Hematopoietic multipotent progenitor cell treated with erythropoietin and hydrocortisone succinate and interleukin-3 and kit ligand, for 4 days (in vitro differentiated cells): ENCODE measurements at regions not wholly inside any gene's neighbourhood (a gene's known extent, or its start where the extent isn't known, plus 50 kb on each side); places are given as distances from the start of the nearest gene placed in this dataset.
"Not testable (repeated sequence)": the region's sequence is repeated elsewhere in the genome, so short reads cannot be mapped to it uniquely, and the experiment has no call there.

Experiments
- DNase-seq: peaks from one replicate; pipeline ENCODE4 v3.0.0-alpha.2; 2015

DNA sequence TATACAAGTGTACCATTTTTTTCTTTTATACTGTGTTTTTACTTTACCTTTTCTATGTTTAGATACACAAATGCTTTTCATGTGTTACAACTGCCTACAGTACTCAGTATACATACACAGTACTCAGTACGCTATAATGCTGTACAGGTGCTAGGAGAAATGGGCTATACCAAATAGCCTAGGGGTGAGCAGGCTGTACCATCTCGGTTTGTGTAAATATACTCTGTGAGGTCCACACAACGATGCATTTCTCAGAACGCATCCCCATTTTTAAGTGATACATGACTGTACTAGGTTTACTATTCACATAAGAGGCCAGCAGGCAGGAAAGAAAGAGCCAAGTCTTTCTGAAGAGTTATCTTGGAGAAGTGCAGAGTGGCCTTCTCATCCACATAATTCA lies 426.4 kb upstream of the MTPN start:
- DNase-seq = no peak

DNA sequence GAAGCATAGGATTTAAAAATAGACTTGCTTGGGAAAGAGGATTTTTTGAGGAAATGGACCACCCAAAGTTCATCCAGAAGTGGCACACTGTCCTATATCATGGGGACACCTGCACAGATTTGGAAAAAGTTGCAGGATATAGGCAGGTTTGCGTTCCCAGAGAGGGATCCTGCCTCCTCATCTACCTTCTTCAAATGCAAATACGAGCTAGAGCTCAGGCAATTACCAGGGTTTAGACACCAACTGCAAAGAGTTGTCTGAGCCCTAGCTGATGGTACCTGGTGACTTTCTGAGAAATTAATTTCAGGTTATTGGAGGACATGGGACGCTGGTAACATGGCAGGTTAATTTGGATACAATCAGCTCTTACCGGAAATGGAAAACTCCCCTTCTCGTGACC lies 423.7 kb upstream of the MTPN start:
- no peak for DNase-seq

DNA sequence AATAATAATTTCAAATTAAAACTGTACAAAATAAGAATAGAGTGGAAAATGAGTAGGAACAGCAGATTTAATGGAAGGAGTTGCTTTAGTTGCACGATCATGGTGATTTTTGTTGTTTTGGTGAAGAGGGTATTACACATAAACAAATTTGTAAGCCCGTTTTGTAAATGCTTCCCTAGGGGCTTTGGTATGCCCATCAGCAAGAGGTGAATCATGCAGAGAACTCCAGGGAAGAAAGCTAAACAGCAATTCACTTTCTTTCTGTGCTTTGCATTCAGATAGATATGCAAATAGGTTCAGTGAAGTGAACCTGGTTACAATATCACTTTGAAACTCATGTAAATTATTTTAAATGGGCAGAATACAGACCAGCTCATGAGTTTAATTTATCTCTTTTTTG lies 422.2 kb upstream of the MTPN start:
- no peak for DNase-seq

DNA sequence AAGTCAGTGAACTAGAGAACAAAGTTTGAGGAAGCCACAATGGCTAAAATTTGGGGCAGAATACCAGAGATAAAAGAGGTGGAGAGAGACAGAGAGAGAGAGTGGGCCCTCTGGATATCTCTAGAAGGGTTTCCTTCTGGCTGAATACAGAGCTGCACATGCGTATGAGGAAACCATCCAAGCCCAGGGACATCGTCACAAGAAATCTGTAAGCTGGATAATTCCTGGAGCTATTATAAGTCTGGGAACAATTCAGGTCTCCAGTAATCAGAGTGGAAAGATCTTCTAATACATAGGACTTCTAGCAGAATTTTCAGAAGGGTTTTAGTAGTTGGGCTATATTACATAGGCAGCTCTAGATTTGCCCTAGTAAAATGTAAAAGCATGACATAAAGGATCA lies 415.7 kb upstream of the MTPN start:
- no peak for DNase-seq

DNA sequence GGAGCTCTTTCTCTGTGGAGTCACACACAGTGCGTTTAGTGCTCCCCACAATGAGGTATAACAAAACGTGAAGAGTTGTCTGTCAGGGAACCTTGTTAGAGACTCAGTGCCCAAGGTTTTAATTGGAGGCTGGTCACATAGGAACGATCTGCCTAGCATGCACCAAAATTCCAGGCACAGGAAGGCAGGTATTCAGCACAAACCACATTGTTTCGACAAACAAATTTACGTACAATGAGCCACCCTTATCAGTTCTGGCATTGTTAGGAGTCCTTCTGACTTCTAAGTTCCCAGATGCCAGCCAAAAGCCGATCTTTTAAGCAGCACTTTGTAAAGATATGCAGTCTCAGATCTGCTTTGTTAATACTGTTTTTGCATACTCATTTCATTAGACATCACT lies 414.2 kb upstream of the MTPN start:
- DNase-seq = no peak

DNA sequence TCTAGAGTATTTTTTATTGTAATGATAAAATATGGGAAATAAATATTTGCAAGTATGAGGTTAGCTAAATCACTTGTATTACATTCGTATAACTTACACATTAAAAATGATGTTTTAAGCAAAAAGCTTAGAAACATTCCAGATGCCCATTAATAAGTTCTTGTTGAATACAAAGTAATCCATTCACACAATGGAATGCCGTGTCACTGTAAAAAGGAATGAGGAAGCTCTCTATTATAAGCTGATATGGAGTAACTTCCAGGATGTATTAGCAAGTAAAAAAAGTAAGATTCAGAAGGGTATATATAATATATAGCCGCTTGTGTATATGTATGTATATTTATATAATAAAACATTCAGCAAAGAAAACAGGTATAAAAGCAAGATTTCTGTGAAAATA lies 412.8 kb upstream of the MTPN start:
- no peak for DNase-seq

DNA sequence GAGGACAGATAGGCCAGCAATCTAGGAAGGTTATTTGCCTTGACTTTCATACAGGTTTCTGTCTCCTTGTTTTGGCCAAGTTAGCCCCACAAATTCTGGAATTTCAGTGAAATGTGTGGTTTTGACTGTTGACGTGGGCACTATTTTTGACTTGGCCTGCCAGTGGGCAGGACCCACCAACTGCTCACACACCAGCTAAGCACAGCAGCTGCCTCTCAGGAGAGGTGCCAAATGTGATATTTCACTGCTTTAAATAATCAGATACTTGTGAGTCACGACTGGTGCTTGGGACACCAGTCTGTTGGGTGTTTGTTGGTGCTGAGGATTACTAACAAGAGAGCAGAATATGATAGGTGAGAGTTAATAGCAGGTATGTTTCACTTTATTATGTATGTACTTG lies 409.7 kb upstream of the MTPN start:
- no peak for DNase-seq

DNA sequence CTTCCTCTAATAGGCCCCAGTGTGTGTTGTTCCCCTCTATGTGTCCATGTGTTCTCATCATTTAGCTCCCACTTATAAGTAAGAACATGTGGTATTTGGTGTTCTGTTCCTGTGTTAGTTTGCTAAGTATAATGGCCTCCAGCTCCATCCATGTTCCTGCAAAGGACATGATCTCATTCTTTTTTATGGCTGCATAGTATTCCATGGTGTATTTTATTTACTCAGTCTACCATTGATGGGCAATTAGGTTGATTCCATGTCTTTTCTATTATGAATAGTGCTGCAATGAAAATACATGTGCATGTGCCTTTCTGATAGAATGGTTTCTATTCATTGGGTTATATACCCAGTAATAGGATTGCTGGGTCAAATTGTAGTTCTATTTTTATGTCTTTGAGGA lies 394.2 kb upstream of the MTPN start:
- not testable (repeated sequence) for DNase-seq

DNA sequence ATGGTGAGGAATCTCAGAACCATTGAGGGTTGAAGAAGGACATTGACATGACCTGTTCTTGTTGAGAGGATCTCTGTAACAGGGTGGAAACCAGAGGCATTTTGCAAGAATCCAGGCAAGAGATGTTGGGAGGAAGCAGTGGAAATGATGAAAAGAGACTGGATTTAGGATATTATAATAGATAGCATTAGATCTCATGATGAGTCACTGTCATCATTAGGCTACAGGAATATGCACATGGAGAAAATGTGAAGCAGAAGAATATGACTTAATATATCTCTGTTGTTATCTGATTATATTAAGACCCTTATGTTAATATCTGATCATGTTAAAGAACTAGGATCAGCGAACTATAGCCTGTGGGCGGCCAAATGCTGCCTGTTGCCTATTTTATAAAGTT lies 393.0 kb upstream of the MTPN start:
- DNase-seq = no peak

DNA sequence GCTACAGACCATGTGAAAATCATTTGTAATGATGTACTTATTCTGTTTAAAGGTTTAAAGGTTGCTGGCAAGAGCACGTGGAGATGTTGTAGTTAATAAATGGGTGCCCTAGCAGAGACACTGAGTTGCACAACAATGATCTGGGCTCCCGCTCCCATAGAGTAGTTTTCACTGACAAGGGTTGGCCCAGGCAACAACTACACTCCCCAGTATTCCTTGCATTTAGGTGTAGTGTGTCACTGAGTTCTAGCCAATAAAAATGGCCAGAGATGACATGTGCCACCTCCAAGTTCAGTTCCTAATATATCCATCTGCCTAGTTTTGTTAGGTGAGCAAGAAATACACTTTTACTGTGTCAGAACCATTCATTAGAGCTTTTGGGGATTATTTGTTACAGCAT lies 392.1 kb upstream of the MTPN start:
- no peak for DNase-seq

DNA sequence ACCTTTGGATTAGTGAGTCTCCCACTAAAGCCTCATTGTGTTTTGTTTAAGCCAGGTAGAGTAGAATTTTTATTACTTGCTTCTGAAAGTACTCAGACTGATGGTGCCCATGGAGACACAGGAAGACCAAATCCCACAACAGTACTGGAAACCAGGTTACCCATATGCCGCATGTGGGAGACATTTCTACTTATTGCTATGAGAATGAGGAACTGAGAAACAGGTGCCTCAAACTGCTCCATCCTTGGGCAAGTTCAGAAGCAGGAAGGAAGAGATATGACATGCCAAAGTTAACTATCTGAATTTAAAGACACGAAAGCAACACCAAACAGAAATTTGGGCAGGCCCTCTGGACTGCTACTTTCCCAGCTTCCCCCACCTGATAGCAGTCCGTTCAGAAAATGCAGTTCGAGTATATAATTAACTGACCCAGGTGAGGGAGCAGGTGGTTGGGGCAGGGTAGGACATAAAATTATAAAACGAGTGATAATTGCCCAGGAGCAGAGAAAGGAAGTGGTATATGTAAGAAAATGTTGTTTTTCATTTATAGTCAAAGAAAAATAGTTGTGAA lies 382.3 kb upstream of the MTPN start:
- DNase-seq = no peak

DNA sequence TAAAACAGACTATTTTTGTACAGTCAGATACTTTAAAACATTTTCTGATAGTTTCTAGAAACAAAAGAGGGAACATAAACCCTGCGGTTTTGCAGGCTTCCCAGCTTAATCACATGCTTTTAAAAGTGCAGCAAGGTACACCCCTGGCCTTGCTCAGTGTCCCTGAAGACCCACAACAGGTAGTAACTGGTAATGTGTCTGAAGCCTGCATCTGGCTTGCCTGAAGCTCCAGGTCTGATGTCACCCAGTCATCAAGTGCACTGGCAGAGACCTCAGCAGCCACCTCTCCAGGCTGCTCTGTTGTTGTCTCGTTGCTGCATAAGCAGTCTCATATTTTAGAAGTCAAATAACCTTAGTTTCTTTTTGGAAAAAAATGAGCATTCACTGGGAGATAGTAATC lies 376.1 kb upstream of the MTPN start:
- DNase-seq = no peak

DNA sequence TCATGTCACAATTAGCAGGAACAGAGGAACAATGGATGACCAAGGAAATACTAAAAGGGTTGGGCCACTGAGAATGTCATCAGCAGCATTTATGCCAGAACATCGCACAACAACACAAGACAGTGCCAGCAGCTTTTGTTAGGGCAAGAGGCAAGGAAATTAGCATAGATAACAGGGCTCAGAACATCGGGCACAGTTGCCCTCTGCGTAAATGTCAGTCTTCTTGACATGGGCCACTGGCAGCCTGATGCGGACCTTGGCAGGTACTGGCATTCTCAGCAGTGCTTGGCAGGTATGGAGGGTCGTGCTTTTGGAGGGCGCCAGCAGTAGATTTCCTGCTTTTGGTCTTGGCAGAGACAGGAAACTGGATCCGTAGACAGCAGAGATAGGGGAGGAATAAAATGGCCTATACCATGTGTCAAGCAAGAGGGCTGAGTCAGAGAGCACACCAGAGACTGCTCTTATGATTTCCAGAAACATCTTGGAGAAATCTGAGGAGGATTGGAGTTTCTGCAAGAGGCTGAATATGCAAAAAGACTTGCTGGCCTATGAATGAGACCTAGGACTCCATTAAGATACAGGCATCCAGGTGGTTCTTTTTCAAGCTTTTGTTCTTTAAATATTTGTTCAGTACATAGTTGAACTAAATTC lies 371.5 kb upstream of the MTPN start:
- no peak for DNase-seq

DNA sequence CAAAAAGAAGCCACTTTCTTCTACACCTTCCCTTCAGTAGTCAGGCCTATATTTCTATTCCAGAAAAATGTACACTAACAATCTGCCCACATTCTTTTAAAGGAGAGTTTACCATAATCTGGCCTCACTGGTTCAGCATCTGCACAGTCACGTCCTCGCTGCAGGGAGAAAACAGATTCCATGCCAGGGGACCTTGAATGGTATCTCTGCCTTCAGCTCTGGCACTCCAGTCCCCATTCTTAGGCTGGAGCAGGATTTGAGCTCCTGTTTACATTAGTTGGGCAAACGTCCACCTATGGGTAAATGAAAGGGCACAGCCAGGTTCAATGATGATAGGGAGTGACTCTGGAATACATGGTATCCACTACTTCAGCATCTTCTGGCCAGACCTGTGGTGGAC lies 371.0 kb upstream of the MTPN start:
- no peak for DNase-seq

DNA sequence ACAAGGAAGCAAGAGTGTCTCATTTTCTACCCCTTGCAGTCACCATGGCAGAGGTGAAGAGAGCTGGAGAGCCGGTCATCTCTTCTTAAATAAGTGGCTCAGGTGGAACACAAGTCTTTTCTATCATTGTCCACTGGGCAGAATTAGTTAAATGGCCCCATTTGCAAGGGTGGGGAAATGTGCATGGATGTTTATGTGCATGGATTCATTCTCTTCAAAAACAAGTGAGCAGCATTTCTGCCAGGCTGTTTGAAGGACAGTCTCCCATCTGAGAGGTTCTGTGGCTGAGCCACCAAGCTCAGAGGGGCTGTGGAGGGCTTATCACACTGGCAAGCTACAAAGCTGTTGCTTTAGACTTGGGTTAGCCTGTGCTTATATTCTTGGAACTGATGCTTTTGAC lies 370.3 kb upstream of the MTPN start:
- DNase-seq = no peak

DNA sequence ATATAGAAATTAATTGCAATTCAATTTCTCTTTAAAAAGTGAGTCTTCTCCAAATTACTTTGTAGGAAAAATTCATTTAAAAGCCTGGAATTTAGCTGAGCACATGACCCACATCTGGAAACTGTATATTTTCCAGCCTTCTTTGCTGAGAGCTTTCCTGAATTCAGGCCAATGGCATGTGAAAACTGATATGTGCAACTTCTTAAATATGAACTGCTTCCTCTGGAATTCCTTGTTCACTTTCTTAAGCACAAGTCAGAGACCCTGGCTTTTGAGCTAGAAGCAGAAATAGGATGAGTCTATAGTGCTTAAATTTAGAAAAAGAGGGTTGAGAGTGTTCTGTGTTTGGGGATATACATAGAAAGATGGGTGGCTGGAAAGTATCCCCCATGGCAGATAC lies 365.1 kb upstream of the MTPN start:
- DNase-seq = no peak

DNA sequence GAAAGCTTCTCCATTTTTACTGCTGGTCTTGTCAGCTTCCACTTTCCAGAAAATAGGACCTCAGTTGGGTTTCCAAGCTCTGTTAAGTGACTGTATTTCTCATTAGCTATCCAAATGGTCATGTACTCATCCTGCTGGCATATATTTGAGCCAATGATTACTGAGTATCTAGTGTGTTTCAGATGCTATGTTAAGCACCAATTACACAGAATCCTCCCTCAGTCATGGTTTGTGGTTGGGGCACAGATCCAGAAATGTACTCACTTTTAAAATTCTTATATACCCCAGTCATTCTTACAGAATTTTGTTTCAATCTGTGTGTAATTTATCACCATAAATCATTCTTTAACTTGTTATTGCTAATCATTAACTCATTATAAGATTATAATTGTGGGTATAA lies 362.3 kb upstream of the MTPN start:
- DNase-seq = no peak

DNA sequence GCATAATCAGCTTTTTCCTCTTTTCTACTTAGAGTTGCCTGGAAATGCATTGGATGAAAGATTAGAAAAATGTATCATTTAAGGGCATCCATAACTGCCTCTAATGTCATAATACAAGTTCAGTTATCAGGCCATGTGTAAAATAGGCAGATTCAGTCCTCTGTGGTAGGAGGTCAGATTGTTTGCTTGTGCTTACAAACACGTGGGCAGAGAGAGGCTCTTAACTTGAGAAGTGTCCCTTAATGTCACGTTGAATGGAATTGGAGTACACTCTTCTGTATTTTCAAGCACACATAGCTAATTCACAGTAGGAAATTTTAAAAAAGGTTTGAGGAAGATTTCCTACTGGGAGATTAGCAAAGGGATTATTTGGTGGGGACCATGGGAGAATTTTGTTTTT lies 359.8 kb upstream of the MTPN start:
- no peak for DNase-seq

DNA sequence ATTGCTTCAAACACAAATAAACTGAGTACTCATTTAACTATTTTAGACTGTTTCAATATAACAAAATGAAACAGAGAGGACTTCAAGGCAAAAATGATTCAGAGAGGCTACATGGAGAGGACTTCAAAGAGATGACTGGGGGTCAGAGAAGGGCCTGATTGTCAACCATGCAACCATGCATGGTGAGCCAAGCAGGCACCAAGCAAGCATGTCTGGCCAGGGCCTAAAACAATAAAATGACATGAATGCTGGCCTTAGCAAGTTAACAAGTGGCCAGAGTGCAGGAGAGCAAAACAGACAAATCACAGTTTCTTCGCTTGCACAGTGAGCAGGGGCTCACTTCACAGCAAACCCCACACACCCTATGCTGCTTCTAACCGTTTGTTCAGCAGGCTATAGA lies 356.5 kb upstream of the MTPN start:
- DNase-seq = no peak

DNA sequence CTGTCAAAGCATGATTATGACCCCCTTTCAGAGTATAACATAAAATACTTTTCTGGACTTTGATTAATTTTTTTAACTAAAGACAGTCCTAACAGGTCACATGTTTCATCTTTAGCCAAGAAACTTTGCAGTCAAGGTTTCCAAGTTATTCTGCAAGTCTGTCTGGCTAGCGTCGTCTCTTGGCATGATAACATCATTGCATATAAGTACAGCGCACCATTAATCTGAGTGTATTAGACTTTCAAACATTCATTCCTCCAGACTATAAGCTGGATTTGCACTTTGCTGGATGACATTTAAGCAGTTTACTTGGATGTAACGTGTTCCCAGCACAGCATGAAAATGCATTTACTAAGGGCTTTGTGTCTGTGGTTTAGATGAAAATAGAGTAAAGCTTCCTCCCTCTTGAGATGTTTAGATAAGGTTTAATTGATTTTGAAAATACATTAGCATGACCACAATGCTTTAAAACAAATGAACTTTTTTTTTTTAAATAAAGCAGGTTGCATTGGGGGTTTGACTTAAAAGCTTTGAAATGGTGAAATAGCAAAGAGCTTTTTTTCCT lies 349.0 kb upstream of the MTPN start:
- no peak for DNase-seq

DNA sequence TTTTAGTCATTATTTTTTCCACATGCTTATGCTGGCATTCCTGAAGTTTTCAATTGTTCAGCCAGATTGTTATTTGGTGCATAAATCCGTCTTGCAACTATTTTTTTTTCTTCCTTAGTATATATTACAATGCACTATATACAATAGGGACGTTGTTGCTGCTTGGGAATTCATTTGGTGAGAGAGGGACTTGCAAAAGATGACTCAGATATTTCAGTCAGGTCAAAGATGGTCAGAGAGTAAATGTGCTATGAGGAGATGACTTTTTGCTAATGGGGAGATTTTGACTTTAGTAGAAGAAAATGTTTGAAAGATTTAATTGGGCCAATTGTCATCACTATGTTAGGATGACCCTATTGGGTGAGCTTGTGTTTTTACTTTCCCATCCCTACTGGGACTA lies 348.4 kb upstream of the MTPN start:
- DNase-seq = no peak

DNA sequence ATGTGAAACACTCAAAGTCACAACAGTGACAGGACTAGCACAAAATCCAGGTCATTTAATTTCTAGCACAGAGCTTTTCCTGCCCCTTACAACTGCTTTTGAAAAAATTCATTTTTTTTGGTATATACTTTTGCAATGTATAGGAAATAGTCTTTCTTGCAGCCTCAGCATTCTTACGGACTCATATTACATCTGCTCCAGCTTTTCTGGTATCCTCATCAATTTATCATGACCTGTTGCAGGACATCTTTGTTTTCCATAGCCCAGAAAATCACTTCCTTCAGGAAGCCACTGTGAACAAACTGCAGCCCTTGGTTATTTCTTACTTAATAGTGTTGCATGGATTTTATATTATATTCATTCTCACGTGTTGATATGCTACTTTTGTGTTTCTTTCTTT lies 347.9 kb upstream of the MTPN start:
- no peak for DNase-seq

DNA sequence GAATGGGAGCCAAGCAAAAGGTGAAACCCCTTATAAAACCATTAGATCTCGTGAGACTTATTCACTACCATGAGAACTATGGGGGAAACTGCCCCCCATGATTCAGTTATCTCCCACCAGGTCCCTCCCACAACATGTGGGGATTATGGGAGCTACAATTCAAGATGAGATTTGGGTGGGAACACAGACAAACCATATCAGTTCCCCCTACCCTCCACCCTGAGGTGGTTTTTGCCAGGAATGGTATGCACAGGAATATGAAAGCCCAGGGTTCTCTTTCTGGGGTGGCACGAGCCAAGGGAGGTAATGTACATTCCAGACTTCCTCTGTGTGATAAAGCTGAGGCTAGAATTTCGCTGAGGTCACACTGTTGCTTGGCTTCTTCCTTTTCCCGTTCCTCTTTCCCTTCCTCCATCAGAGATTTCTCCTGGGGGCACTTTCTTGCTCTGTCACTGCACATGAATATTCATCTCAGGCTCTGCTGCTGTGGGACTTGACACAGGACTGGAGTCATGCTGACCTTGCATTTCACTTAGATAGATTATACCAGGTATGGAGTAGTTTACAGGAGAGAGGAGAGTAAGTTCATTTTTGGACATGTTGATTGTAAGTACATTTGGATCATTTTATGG lies 347.0 kb upstream of the MTPN start:
- DNase-seq = no peak

DNA sequence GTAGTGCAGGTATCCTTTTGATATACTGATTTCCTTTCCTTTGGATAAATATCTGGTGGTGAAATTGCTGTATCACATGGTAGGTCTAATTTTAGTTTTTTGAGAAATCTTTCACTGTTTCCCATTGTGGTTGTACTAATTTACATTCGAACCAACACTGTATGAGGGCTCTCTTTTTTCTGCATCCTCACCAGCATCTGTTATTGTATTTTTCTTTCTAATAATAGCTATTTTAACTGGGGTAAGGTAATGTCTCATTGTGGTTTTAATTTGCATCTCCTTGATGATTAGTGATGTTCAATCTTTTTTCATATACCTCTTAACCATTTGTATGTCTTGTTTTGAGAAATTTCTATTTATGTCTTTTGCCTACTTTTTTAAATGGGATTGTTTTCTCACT lies 335.4 kb upstream of the MTPN start:
- no peak for DNase-seq

DNA sequence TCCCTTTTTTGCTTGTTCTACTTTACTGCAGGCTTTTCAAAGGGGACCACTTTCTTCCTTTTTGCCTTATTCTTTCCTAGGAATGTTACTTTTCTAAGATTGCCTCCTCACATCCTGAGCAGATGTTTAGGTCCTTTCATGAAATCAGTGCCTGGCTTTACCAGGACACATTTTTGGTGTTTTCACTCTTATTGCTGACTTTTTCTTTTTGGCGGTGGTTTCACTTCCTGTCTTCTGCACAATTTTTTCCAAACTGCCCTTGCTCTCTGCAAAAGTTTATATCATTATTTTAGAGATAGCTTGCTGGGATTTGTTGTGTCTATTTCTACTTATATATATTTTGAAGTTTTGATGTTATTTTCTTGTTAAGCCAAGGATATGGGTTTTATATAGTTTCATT lies 332.2 kb upstream of the MTPN start:
- DNase-seq = no peak
